Glutamatergic neuron (in vitro differentiated cells): ENCODE measurements at regions not wholly inside any gene's neighbourhood (a gene's known extent, or its start where the extent isn't known, plus 50 kb on each side); places are given as distances from the start of the nearest gene placed in this dataset.

ENCODE experiments used
- DNase-seq: peaks from one replicate; pipeline ENCODE4 v3.0.0; 2022
- H3K27ac Mint-ChIP-seq: one replicate; pipeline ENCODE4 v1.8.0; 2020; ENCODE audit warnings: mild to moderate bottlenecking, mixed read lengths, inconsistent platforms; ENCODE audit not compliant: unreplicated experiment
- H3K27me3 Mint-ChIP-seq: one replicate; pipeline ENCODE4 v1.8.0; 2020; ENCODE audit warnings: mild to moderate bottlenecking, moderate library complexity, mixed read lengths, inconsistent platforms; ENCODE audit not compliant: unreplicated experiment
- H3K36me3 Mint-ChIP-seq: one replicate; pipeline ENCODE4 v1.8.0; 2020; ENCODE audit warnings: mild to moderate bottlenecking, mixed read lengths, inconsistent platforms; ENCODE audit not compliant: unreplicated experiment
- H3K4me1 Mint-ChIP-seq: one replicate; pipeline ENCODE4 v1.8.0; 2020; ENCODE audit warnings: mild to moderate bottlenecking, low read depth, mixed read lengths, inconsistent platforms; ENCODE audit not compliant: unreplicated experiment
- H3K4me3 Mint-ChIP-seq: one replicate; pipeline ENCODE4 v1.8.0; 2020; ENCODE audit warnings: mild to moderate bottlenecking, mixed read lengths, inconsistent platforms; ENCODE audit not compliant: unreplicated experiment
- H3K9me3 Mint-ChIP-seq: one replicate; pipeline ENCODE4 v1.8.0; 2020; ENCODE audit warnings: mild to moderate bottlenecking, moderate library complexity, mixed read lengths, inconsistent platforms; ENCODE audit not compliant: unreplicated experiment
- CTCF ChIP-seq: fragments of 200-600 bp; sonication (generic); IDR thresholded peaks from one replicate; pipeline ENCODE4 v1.5.0; 2021; ENCODE audit not compliant: partially characterized antibody, unreplicated experiment

DNA sequence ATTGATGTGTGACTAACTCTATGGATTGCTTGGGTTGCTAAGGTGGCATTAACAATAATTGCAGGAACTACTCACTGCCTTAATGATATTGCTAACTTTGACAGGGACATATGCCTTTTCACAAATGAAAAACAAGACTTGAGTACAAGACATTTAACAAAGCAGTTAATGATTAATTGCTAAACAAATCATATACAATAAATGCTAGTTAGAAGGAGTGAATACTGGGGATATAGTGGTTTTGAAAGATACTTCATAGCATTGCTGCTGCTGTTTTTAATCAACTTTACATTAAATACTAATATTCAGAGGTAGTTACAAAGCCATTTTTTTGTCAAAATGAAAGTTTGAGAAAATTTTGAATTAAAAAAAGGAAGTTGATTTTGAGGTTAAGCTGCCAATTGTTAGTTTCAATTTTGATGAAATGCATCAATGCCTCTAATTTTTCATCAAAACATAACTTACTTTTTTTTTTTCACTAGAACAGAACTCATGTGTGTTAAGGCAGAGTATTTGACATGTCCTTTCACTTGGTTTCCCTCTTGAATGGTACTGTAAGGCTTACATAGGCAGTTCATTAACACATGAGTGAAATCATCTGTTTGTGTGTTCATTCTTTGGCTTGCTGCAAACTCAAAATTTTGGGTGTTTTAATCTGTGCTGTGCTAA is 106.2 kb upstream of the SEMA3D start:
- Mint-ChIP-seq H3K9me3 (no peaks in the 10 kb centered on the region), H3K27ac (no peak overlapping the region), H3K27me3 (no peaks in the 10 kb centered on the region), H3K4me1 (peaks cover 11% of the 10 kb centered on the region), H3K36me3 (no peaks in the 10 kb centered on the region), H3K4me3 (no peak overlapping the region)
- TF ChIP-seq CTCF: no peak
- DNase-seq: no peak

DNA sequence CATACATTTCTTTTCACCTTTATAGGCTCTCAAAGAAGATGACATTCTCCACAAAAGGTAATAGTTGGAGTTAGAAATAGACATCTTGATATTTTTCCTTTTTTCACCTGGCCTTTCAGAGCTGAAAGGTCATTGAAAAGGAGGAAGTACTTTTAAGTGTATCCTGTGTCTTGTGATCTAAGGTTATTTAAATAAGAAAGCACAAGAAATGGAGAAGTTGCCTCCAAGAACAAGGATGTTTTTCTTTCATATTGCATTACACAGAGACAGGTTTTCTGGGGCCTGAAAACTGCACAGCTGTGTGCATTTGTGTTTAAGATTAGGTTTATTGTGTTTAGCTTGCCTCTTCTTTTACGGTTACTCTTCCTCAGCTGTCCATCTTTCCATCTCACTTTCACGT is 103.4 kb upstream of the SEMA3D start:
- no peak overlapping the region for H3K4me3 Mint-ChIP-seq
- no peaks in the 10 kb centered on the region for H3K27me3 Mint-ChIP-seq
- TF ChIP-seq CTCF: no peak
- no peaks in the 10 kb centered on the region for H3K36me3 Mint-ChIP-seq
- H3K27ac Mint-ChIP-seq: no peak overlapping the region
- H3K4me1 Mint-ChIP-seq: peaks cover 11% of the 10 kb centered on the region
- DNase-seq: no peak
- H3K9me3 Mint-ChIP-seq: no peaks in the 10 kb centered on the region

GRCh38 chr7:85289279-85289678 is 102.4 kb upstream of the SEMA3D start:
- Mint-ChIP-seq H3K4me1 (peaks cover 11% of the 10 kb centered on the region), H3K27me3 (no peaks in the 10 kb centered on the region)

GRCh38 chr7:85287106-85287825 is 100.4 kb upstream of the SEMA3D start:
- H3K4me3 Mint-ChIP-seq: no peak overlapping the region
- no peaks in the 10 kb centered on the region for H3K9me3 Mint-ChIP-seq
- H3K27ac Mint-ChIP-seq: no peak overlapping the region

More at GRCh38 chr7:85289279-85289678, 102.4 kb upstream of the SEMA3D start:
- Mint-ChIP-seq H3K9me3 (no peaks in the 10 kb centered on the region), H3K27ac (no peak overlapping the region), H3K36me3 (no peaks in the 10 kb centered on the region), H3K4me3 (no peak overlapping the region)
- no peak for TF ChIP-seq CTCF
- DNase-seq: no peak

More at GRCh38 chr7:85287106-85287825, 100.4 kb upstream of the SEMA3D start:
- peak; percentile 22 for DNase-seq
- no peak for TF ChIP-seq CTCF
- no peaks in the 10 kb centered on the region for H3K36me3 Mint-ChIP-seq
- peaks cover 11% of the 10 kb centered on the region for H3K4me1 Mint-ChIP-seq
- H3K27me3 Mint-ChIP-seq: no peaks in the 10 kb centered on the region
